HCT116 (cell line): ENCODE measurements at regions not wholly inside any gene's neighbourhood (a gene's known extent, or its start where the extent isn't known, plus 50 kb on each side); places are given as distances from the start of the nearest gene placed in this dataset.

Experiments
- ATAC-seq: fragments of 200-7000 bp; cut with Tn5 transposase; 2 replicates; pipeline ENCODE4 v1.9.1; 2020; ENCODE audit warnings: mild to moderate bottlenecking, moderate library complexity
- BruUV-seq: library from RNA; stranded (reverse); fragments of 400-500 nt; replicated peaks from 2 replicates; lab custom pipeline; 2021; lab: Mats Ljungman, UMichigan
- CTCF ChIA-PET: fragments of 300-600 bp; sonication (Branson Sonifier 250); formaldehyde crosslinking; loops from one replicate; lab custom pipeline; 2021; ENCODE audit warnings: antibody characterized with exemption; lab: Charles Lee
- POLR2A ChIA-PET: fragments of 300-600, 350-600 bp; sonication (Branson Sonifier 250); formaldehyde crosslinking; loops from one replicate; lab custom pipeline; 2021; ENCODE audit warnings: antibody characterized with exemption; lab: Charles Lee
- RAD21 ChIA-PET, 2 experiments: fragments of 300-600 bp; sonication (Branson Sonifier 250); formaldehyde crosslinking; loops; one replicate each; lab custom pipeline; 2023; ENCODE audit warnings: low total read pairs in 2 of 2; ENCODE audit not compliant: uncharacterized antibody in 2 of 2, unreplicated experiment in 2 of 2, low non-redundant PET in 1 of 2; lab: Charles Lee
- DNase-seq: peaks from one replicate; pipeline ENCODE4 v3.0.0-alpha.2; 2010; ENCODE audit warnings: low read depth, low spot score
- H2AFZ ChIP-seq: fragments of 200-600 bp; shearing (Covaris generic), sonication (generic); 2 replicates; pipeline ENCODE4 v1.6.1; 2017; ENCODE audit warnings: low read depth, mixed run types, mixed read lengths, antibody characterized with exemption, low read length; ENCODE audit not compliant: poor library complexity, severe bottlenecking
- H3K27ac ChIP-seq: 2 replicates; pipeline ENCODE4 v1.5.1; 2012; ENCODE audit warnings: low read depth, low read length
- H3K27me3 ChIP-seq: fragments of 200-600 bp; sonication (generic); 2 replicates; pipeline ENCODE4 v1.6.1; 2016; ENCODE audit warnings: mixed run types, low read length, mixed read lengths; ENCODE audit not compliant: insufficient read depth
- H3K36me3 ChIP-seq, 2 experiments: fragments of 200-500 bp in 1 of 2; fragments of 200-600 bp in 1 of 2; sonication (Bioruptor generic) in 1 of 2; sonication (generic) in 1 of 2; 2 replicates each; pipeline versions ENCODE4 v1.5.1 to v1.6.1; 2014 to 2016; ENCODE audit warnings: low read length in 2 of 2, inconsistent platforms in 1 of 2, mixed read lengths in 1 of 2, mixed run types in 1 of 2; ENCODE audit not compliant: insufficient read depth in 2 of 2, control insufficient read depth in 1 of 2
- H3K4me1 ChIP-seq, 2 experiments: fragments of 200-600 bp in 1 of 2; sonication (generic) in 1 of 2; 2 replicates each; pipeline versions ENCODE4 v1.5.1 to v1.6.1; 2012 to 2017; ENCODE audit warnings: low read length in 2 of 2, inconsistent platforms in 1 of 2, mild to moderate bottlenecking in 1 of 2, mixed read lengths in 1 of 2, mixed run types in 1 of 2, moderate library complexity in 1 of 2; ENCODE audit not compliant: insufficient read depth in 2 of 2, control insufficient read depth in 1 of 2
- H3K4me2 ChIP-seq: fragments of 200-600 bp; sonication (generic); 2 replicates; pipeline ENCODE4 v1.6.1; 2017; ENCODE audit warnings: mixed run types, low read length, mixed read lengths
- H3K4me3 ChIP-seq, 2 experiments: fragments of 200-600 bp in 1 of 2; sonication (generic) in 1 of 2; replicated peaks in 1 of 2; 2 replicates each; pipeline ENCODE4 v1.5.1; 2011 to 2016; ENCODE audit warnings: low read length in 2 of 2, control low read depth in 1 of 2, low read depth in 1 of 2, mild to moderate bottlenecking in 1 of 2, mixed read lengths in 1 of 2, mixed run types in 1 of 2
- H3K79me2 ChIP-seq: fragments of 200-600 bp; sonication (generic); 2 replicates; pipeline ENCODE4 v1.6.1; 2017; ENCODE audit warnings: mild to moderate bottlenecking, mixed run types, low read length, moderate library complexity, mixed read lengths; ENCODE audit not compliant: insufficient read depth
- H3K9ac ChIP-seq: fragments of 200-600 bp; sonication (generic); 2 replicates; pipeline ENCODE4 v1.6.1; 2016; ENCODE audit warnings: low read length, mixed read lengths
- H3K9me2 ChIP-seq: fragments of 200-600 bp; sonication (generic), shearing (Covaris generic); 2 replicates; pipeline ENCODE4 v1.6.1; 2017; ENCODE audit warnings: mixed run types, mild to moderate bottlenecking, moderate library complexity; ENCODE audit not compliant: insufficient read depth
- H3K9me3 ChIP-seq, 2 experiments: fragments of 200-500 bp in 1 of 2; fragments of 200-600 bp in 1 of 2; sonication (Bioruptor generic) in 1 of 2; sonication (generic) in 1 of 2; 2 replicates each; pipeline ENCODE4 v1.6.1; 2014 to 2017; ENCODE audit warnings: low read length in 2 of 2, mixed read lengths in 2 of 2, inconsistent platforms in 1 of 2, low read depth in 1 of 2, mild to moderate bottlenecking in 1 of 2, mixed run types in 1 of 2, moderate library complexity in 1 of 2; ENCODE audit not compliant: control insufficient read depth in 1 of 2, insufficient read depth in 1 of 2
- H4K20me1 ChIP-seq: fragments of 200-600 bp; sonication (generic), shearing (Covaris generic); 2 replicates; pipeline ENCODE4 v1.6.1; 2017; ENCODE audit warnings: mixed run types, mild to moderate bottlenecking, moderate library complexity; ENCODE audit not compliant: insufficient read depth
- CBX3 ChIP-seq: IDR thresholded peaks from 2 replicates; pipeline ENCODE4 v1.6.1; 2012; ENCODE audit warnings: low read depth
- CEBPB ChIP-seq: IDR thresholded peaks from 2 replicates; pipeline ENCODE4 v1.6.1; 2012; ENCODE audit warnings: low read depth
- EGR1 ChIP-seq: IDR thresholded peaks from 2 replicates; pipeline ENCODE4 v1.6.1; 2012; ENCODE audit warnings: low read depth
- EZH2phosphoT487 ChIP-seq: fragments of 200-600 bp; IDR thresholded peaks from 2 replicates; pipeline ENCODE4 v1.6.1; 2018; ENCODE audit warnings: antibody characterized with exemption, borderline replicate concordance
- FOSL1 ChIP-seq: IDR thresholded peaks from 2 replicates; pipeline ENCODE4 v1.6.1; 2012; ENCODE audit warnings: low read depth
- JUND ChIP-seq: IDR thresholded peaks from 2 replicates; pipeline ENCODE4 v1.6.1; 2012
- POLR2A ChIP-seq: IDR thresholded peaks from 2 replicates; pipeline ENCODE4 v1.7.0; 2011; ENCODE audit warnings: borderline replicate concordance; ENCODE audit not compliant: insufficient read depth, insufficient read length; ENCODE audit errors: extremely low read depth
- POLR2AphosphoS5 ChIP-seq: IDR thresholded peaks from 2 replicates; pipeline ENCODE4 v1.6.1; 2011; ENCODE audit warnings: mild to moderate bottlenecking, low read depth, low read length, moderate library complexity
- REST ChIP-seq: IDR thresholded peaks from 2 replicates; pipeline ENCODE4 v1.6.1; 2012; ENCODE audit warnings: low read depth
- SP1 ChIP-seq: IDR thresholded peaks from 2 replicates; pipeline ENCODE4 v1.6.1; 2012; ENCODE audit warnings: low read depth
- SRF ChIP-seq: IDR thresholded peaks from 2 replicates; pipeline ENCODE4 v1.6.1; 2012; ENCODE audit warnings: low read depth
- TCF7L2 ChIP-seq: IDR thresholded peaks from 2 replicates; pipeline ENCODE4 v1.7.0; 2011; ENCODE audit warnings: borderline replicate concordance, inconsistent platforms; ENCODE audit not compliant: insufficient read depth, insufficient read length; ENCODE audit errors: extremely low read depth
- ZFX ChIP-seq: fragments of 450-650 bp; IDR thresholded peaks from 2 replicates; pipeline ENCODE4 v1.6.1; 2017
- ZNF274 ChIP-seq: fragments of 200-500 bp; sonication (Bioruptor generic); IDR thresholded peaks from 2 replicates; pipeline ENCODE4 v1.6.1; 2014; ENCODE audit warnings: mild to moderate bottlenecking, low read depth, low read length, inconsistent platforms
- intact Hi-C: fragments of 100-400 bp; cut with micrococcal nuclease; formaldehyde crosslinking; loops from 2 replicates; pipeline ENCODE4 v1.10.0; 2022
- TF ChIP-seq, protein P1 (sequence below), 3 experiments: fragments of 200-600 bp in 1 of 3; sonication (generic) in 1 of 3; IDR thresholded peaks in 2 of 3; conservative IDR thresholded peaks in 1 of 3; 2 replicates each; pipeline ENCODE4 v1.5.1; 2012 to 2017; ENCODE audit warnings: low read depth in 2 of 3, low read length in 2 of 3, antibody characterized with exemption in 1 of 3, borderline replicate concordance in 1 of 3, control low read depth in 1 of 3, mild to moderate bottlenecking in 1 of 3, mixed read lengths in 1 of 3, mixed run types in 1 of 3, moderate library complexity in 1 of 3; ENCODE audit not compliant: insufficient read depth in 1 of 3
- TF ChIP-seq, protein P2 (sequence below): IDR thresholded peaks from 2 replicates; pipeline ENCODE4 v1.6.1; 2012

DNA sequence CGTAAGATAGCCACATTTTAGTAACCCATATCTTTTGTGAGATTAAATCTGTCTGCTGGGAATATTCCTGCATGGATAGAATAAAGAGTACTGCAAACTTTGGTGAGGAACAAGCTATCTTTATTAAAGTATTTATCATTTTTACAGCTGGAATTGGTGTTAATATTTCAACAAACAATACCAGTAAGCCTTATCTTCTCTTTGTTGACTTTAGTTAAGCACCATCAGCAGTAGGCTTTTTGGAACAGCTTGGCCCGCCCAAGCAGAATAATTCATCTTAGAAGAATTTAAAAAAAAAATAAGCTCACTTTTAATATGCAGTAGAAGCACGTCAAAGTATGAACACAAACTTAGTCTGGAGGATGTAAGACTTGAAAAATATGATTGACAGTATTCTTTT, 917.8 kb upstream of the ADGRB3 start:
- no peaks in the 10 kb centered on the region for H3K4me1 ChIP-seq
- no peaks in the 10 kb centered on the region; the same call in 1 of the 2 replicates for H4K20me1 ChIP-seq
- no peaks in the 10 kb centered on the region for H3K79me2 ChIP-seq
- H3K27me3 ChIP-seq = no peaks in the 10 kb centered on the region
- no peak overlapping the region for H3K4me3 ChIP-seq
- POLR2A ChIA-PET = no interaction called here
- H3K9me2 ChIP-seq = no peaks in the 10 kb centered on the region
- H3K9me3 ChIP-seq = peaks cover 4 to 19% of the 10 kb centered on the region in 2 experiments; a peak in 3 of 4 replicates
- no peak overlapping the region for H3K9ac ChIP-seq
- no peak overlapping the region for H2AFZ ChIP-seq
- RAD21 ChIA-PET = no interaction called here
- H3K27ac ChIP-seq = no peak overlapping the region
- intact Hi-C loops = no loop called here
- no peaks in the 10 kb centered on the region for H3K36me3 ChIP-seq
- ATAC-seq (no peak), DNase-seq (no peak)
- TF ChIP-seq REST (no peak), ZFX (no peak), ZNF274 (no peak), POLR2A (no peak), EGR1 (no peak), CBX3 (no peak), TCF7L2 (no peak), CEBPB (no peak), EZH2phosphoT487 (no peak), SP1 (no peak), POLR2AphosphoS5 (no peak), FOSL1 (no peak), JUND (no peak), SRF (no peak)
- TF ChIP-seq, protein P1, sequence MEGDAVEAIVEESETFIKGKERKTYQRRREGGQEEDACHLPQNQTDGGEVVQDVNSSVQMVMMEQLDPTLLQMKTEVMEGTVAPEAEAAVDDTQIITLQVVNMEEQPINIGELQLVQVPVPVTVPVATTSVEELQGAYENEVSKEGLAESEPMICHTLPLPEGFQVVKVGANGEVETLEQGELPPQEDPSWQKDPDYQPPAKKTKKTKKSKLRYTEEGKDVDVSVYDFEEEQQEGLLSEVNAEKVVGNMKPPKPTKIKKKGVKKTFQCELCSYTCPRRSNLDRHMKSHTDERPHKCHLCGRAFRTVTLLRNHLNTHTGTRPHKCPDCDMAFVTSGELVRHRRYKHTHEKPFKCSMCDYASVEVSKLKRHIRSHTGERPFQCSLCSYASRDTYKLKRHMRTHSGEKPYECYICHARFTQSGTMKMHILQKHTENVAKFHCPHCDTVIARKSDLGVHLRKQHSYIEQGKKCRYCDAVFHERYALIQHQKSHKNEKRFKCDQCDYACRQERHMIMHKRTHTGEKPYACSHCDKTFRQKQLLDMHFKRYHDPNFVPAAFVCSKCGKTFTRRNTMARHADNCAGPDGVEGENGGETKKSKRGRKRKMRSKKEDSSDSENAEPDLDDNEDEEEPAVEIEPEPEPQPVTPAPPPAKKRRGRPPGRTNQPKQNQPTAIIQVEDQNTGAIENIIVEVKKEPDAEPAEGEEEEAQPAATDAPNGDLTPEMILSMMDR (IDR thresholded peaks at IDR 0.05 in 2 of 3, conservative IDR thresholded peaks at IDR 0.05 in 1 of 3; ENCODE audit: borderline replicate concordance in 1 of 3, insufficient read depth in 1 of 3, low read depth in 2 of 3, low read length in 2 of 3) = no peak
- TF ChIP-seq, protein P2, sequence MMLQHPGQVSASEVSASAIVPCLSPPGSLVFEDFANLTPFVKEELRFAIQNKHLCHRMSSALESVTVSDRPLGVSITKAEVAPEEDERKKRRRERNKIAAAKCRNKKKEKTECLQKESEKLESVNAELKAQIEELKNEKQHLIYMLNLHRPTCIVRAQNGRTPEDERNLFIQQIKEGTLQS = no peak
- H3K4me2 ChIP-seq = no peak overlapping the region
- no TSS peak for BruUV-seq
- CTCF ChIA-PET = no interaction called here
